ENCODE measurements at regions not wholly inside any gene's neighbourhood (a gene's known extent, or its start where the extent isn't known, plus 50 kb on each side); places are given as distances from the start of the nearest gene placed in this dataset.
"Not testable (repeated sequence)": the region's sequence is repeated elsewhere in the genome, so short reads cannot be mapped to it uniquely, and the experiment has no call there.

DNA sequence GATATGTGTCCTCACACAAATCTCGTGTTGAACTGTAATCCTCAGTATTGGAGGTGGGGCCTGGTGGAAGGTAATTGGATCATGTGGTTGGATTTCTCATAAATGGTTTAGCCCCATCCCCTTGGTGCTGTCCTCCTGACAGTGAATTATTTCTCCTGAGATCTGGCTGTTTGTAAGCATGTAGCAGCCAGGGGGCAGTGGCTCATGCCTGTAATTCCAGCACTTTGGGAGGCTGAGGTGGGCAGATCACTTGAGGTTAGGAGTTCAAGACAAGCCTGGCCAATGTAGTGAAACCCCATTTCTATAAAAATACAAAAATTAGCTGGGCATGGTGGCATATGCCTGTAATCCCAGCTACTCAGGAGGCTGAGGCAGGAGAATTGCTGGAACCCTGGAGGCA is 999.0 kb downstream of the DNAH5 start:
- H3K4me3 Mint-ChIP-seq; H3K27me3 Mint-ChIP-seq (ENCODE audit: low read depth); H3K36me3 Mint-ChIP-seq; H3K27ac Mint-ChIP-seq; POLR2A ChIA-PET; H3K9me3 Mint-ChIP-seq; CTCF ChIA-PET: not testable (repeated sequence)
- H3K4me1 Mint-ChIP-seq, result peaks cover 11% of the 10 kb centered on the region
- peak; percentile 41 for DNase-seq (ENCODE audit: low spot score)
- peak; percentile 92 for ATAC-seq
- TF ChIP-seq ZNF121 (CRISPR knock-in tag; IDR thresholded peaks at IDR 0.05), result peak; percentile 94

DNA sequence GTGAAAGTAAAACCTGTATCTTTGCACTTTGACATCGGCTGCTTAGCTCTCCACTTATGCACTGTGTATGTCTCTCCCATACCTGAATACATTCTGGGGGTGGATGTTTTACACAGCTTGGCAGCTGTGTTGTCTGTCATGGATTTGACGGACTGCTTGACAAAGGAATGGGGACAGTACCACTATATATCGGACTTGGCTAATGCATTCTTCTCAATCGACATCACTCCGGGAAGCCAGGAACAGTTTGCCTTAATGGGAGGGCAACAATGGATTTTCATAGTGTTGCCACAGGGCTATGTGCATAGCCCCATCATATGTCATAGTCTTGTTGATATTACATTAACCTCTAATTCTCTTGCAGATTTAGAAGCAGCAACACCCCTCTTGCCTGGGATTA is 1008.3 kb downstream of the DNAH5 start:
- Mint-ChIP-seq H3K4me1 (no peaks in the 10 kb centered on the region), H3K4me3 (no peak overlapping the region), H3K36me3 (no peaks in the 10 kb centered on the region), H3K9me3 (no peaks in the 10 kb centered on the region), H3K27me3 (ENCODE audit: low read depth) (no peaks in the 10 kb centered on the region), H3K27ac (no peak overlapping the region)
- TF ChIP-seq NR3C1 (CRISPR knock-in tag; conservative IDR thresholded peaks at IDR 0.05; ENCODE audit: low read depth) (no peak), CREM (CRISPR knock-in tag; IDR thresholded peaks at IDR 0.05) (no peak), SMAD4 (CRISPR knock-in tag; IDR thresholded peaks at IDR 0.05) (no peak), SP1 (CRISPR knock-in tag; conservative IDR thresholded peaks at IDR 0.05) (no peak)
- TF ChIP-seq, protein P1, sequence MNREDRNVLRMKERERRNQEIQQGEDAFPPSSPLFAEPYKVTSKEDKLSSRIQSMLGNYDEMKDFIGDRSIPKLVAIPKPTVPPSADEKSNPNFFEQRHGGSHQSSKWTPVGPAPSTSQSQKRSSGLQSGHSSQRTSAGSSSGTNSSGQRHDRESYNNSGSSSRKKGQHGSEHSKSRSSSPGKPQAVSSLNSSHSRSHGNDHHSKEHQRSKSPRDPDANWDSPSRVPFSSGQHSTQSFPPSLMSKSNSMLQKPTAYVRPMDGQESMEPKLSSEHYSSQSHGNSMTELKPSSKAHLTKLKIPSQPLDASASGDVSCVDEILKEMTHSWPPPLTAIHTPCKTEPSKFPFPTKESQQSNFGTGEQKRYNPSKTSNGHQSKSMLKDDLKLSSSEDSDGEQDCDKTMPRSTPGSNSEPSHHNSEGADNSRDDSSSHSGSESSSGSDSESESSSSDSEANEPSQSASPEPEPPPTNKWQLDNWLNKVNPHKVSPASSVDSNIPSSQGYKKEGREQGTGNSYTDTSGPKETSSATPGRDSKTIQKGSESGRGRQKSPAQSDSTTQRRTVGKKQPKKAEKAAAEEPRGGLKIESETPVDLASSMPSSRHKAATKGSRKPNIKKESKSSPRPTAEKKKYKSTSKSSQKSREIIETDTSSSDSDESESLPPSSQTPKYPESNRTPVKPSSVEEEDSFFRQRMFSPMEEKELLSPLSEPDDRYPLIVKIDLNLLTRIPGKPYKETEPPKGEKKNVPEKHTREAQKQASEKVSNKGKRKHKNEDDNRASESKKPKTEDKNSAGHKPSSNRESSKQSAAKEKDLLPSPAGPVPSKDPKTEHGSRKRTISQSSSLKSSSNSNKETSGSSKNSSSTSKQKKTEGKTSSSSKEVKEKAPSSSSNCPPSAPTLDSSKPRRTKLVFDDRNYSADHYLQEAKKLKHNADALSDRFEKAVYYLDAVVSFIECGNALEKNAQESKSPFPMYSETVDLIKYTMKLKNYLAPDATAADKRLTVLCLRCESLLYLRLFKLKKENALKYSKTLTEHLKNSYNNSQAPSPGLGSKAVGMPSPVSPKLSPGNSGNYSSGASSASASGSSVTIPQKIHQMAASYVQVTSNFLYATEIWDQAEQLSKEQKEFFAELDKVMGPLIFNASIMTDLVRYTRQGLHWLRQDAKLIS (CRISPR knock-in tag; IDR thresholded peaks at IDR 0.05; ENCODE audit: borderline replicate concordance), result no peak
- ChIA-PET POLR2A (no interaction called here), CTCF (no interaction called here)
- DNase-seq (ENCODE audit: low spot score) (no peak), ATAC-seq (no peak)

DNA sequence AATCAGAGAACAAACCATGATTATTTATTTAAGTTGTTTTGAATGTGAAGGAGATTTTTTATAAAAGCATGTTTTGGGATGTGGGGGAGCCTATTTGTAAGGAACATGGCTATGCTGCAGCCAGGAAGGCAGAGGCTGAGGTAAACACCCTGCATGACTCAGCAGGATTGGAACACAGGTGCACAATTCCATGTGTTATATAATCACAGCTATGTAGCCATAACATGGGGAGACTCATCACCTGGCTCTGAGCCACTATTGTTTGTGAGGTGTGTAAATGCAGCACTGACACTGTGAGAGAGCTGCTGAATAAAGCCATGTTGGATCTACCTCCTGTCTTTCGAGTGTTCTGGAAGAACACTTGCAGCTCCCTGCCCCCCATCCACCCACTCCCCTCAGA is 1009.8 kb downstream of the DNAH5 start:
- CTCF ChIA-PET, result no interaction called here
- H3K27me3 Mint-ChIP-seq (ENCODE audit: low read depth), result no peaks in the 10 kb centered on the region
- no peak overlapping the region for H3K4me3 Mint-ChIP-seq
- no peak overlapping the region for H3K27ac Mint-ChIP-seq
- no peak for DNase-seq (ENCODE audit: low spot score)
- no peaks in the 10 kb centered on the region for H3K9me3 Mint-ChIP-seq
- no peaks in the 10 kb centered on the region for H3K4me1 Mint-ChIP-seq
- POLR2A ChIA-PET, result no interaction called here
- no peak for ATAC-seq
- H3K36me3 Mint-ChIP-seq, result no peaks in the 10 kb centered on the region
- TF ChIP-seq TEAD4 (CRISPR knock-in tag; IDR thresholded peaks at IDR 0.05) (no peak), FOXP1 (CRISPR knock-in tag; IDR thresholded peaks at IDR 0.05; ENCODE audit: borderline replicate concordance) (no peak), KAT7 (CRISPR knock-in tag; IDR thresholded peaks at IDR 0.05; ENCODE audit: borderline replicate concordance) (no peak), NR3C1 (CRISPR knock-in tag; conservative IDR thresholded peaks at IDR 0.05; ENCODE audit: low read depth) (no peak), HMGA2 (CRISPR knock-in tag; IDR thresholded peaks at IDR 0.05) (no peak), RELA (CRISPR knock-in tag; IDR thresholded peaks at IDR 0.05; ENCODE audit: borderline replicate concordance) (no peak), CREM (CRISPR knock-in tag; IDR thresholded peaks at IDR 0.05) (no peak), NFE2L1 (CRISPR knock-in tag; IDR thresholded peaks at IDR 0.05) (no peak), IRF2 (CRISPR knock-in tag; IDR thresholded peaks at IDR 0.05; ENCODE audit: borderline replicate concordance, low read depth) (no peak), SOX15 (CRISPR knock-in tag; IDR thresholded peaks at IDR 0.05) (no peak)
- TF ChIP-seq, protein P2, sequence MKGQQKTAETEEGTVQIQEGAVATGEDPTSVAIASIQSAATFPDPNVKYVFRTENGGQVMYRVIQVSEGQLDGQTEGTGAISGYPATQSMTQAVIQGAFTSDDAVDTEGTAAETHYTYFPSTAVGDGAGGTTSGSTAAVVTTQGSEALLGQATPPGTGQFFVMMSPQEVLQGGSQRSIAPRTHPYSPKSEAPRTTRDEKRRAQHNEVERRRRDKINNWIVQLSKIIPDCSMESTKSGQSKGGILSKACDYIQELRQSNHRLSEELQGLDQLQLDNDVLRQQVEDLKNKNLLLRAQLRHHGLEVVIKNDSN (CRISPR knock-in tag; IDR thresholded peaks at IDR 0.05), result no peak
- TF ChIP-seq, protein P3, sequence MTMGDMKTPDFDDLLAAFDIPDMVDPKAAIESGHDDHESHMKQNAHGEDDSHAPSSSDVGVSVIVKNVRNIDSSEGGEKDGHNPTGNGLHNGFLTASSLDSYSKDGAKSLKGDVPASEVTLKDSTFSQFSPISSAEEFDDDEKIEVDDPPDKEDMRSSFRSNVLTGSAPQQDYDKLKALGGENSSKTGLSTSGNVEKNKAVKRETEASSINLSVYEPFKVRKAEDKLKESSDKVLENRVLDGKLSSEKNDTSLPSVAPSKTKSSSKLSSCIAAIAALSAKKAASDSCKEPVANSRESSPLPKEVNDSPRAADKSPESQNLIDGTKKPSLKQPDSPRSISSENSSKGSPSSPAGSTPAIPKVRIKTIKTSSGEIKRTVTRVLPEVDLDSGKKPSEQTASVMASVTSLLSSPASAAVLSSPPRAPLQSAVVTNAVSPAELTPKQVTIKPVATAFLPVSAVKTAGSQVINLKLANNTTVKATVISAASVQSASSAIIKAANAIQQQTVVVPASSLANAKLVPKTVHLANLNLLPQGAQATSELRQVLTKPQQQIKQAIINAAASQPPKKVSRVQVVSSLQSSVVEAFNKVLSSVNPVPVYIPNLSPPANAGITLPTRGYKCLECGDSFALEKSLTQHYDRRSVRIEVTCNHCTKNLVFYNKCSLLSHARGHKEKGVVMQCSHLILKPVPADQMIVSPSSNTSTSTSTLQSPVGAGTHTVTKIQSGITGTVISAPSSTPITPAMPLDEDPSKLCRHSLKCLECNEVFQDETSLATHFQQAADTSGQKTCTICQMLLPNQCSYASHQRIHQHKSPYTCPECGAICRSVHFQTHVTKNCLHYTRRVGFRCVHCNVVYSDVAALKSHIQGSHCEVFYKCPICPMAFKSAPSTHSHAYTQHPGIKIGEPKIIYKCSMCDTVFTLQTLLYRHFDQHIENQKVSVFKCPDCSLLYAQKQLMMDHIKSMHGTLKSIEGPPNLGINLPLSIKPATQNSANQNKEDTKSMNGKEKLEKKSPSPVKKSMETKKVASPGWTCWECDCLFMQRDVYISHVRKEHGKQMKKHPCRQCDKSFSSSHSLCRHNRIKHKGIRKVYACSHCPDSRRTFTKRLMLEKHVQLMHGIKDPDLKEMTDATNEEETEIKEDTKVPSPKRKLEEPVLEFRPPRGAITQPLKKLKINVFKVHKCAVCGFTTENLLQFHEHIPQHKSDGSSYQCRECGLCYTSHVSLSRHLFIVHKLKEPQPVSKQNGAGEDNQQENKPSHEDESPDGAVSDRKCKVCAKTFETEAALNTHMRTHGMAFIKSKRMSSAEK (CRISPR knock-in tag; IDR thresholded peaks at IDR 0.05; ENCODE audit: borderline replicate concordance), result no peak
- TF ChIP-seq, protein P4, sequence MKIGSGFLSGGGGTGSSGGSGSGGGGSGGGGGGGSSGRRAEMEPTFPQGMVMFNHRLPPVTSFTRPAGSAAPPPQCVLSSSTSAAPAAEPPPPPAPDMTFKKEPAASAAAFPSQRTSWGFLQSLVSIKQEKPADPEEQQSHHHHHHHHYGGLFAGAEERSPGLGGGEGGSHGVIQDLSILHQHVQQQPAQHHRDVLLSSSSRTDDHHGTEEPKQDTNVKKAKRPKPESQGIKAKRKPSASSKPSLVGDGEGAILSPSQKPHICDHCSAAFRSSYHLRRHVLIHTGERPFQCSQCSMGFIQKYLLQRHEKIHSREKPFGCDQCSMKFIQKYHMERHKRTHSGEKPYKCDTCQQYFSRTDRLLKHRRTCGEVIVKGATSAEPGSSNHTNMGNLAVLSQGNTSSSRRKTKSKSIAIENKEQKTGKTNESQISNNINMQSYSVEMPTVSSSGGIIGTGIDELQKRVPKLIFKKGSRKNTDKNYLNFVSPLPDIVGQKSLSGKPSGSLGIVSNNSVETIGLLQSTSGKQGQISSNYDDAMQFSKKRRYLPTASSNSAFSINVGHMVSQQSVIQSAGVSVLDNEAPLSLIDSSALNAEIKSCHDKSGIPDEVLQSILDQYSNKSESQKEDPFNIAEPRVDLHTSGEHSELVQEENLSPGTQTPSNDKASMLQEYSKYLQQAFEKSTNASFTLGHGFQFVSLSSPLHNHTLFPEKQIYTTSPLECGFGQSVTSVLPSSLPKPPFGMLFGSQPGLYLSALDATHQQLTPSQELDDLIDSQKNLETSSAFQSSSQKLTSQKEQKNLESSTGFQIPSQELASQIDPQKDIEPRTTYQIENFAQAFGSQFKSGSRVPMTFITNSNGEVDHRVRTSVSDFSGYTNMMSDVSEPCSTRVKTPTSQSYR (CRISPR knock-in tag; IDR thresholded peaks at IDR 0.05), result no peak
- TF ChIP-seq, protein P5, sequence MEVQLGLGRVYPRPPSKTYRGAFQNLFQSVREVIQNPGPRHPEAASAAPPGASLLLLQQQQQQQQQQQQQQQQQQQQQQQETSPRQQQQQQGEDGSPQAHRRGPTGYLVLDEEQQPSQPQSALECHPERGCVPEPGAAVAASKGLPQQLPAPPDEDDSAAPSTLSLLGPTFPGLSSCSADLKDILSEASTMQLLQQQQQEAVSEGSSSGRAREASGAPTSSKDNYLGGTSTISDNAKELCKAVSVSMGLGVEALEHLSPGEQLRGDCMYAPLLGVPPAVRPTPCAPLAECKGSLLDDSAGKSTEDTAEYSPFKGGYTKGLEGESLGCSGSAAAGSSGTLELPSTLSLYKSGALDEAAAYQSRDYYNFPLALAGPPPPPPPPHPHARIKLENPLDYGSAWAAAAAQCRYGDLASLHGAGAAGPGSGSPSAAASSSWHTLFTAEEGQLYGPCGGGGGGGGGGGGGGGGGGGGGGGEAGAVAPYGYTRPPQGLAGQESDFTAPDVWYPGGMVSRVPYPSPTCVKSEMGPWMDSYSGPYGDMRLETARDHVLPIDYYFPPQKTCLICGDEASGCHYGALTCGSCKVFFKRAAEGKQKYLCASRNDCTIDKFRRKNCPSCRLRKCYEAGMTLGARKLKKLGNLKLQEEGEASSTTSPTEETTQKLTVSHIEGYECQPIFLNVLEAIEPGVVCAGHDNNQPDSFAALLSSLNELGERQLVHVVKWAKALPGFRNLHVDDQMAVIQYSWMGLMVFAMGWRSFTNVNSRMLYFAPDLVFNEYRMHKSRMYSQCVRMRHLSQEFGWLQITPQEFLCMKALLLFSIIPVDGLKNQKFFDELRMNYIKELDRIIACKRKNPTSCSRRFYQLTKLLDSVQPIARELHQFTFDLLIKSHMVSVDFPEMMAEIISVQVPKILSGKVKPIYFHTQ (CRISPR knock-in tag; IDR thresholded peaks at IDR 0.05), result no peak

Data from WTC11 (cell line).